GM21619 (cell line): ENCODE measurements at regions not wholly inside any gene's neighbourhood (a gene's known extent, or its start where the extent isn't known, plus 50 kb on each side); places are given as distances from the start of the nearest gene placed in this dataset.

Experiments used
- ATAC-seq: cut with Tn5 transposase; IDR thresholded peaks from one replicate; pipeline ENCODE4 v1.9.1; 2021; ENCODE audit not compliant: unreplicated experiment

GRCh38 chr4:166259081-166259480 is 386.0 kb downstream of the TLL1 start:
- ATAC-seq: no peak

DNA sequence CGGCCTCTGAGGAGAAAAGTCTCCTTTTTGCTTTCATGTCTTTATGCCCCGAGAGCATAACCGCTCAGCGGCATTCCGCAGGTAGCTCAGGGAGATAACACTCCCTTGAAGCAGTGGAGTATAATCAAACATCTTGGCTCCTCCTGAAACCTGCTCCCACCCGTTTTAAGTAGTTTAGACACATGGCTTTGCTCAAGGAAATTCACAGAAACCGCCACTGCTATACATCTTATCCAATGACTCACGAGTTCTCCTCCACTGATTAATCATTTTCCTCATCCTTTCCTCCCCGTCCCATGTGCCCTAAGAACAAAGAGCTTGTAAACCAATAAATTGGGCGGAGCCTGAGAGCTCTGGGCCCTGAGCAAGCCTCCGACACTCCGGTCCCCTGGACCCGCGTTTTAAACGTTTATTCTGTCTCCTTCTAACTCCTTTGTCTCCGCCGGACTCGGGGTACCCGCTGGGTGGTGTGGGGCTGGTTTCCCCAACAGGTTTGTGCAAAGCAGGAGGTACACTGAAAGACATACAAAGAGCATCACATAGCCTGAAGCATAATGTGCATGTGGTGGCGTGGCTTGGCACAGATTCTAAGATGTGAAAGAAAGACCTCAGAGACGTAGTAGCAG is 401.2 kb downstream of the TLL1 start:
- no peak for ATAC-seq

GRCh38 chr4:166274775-166275174 is 401.7 kb downstream of the TLL1 start:
- no peak for ATAC-seq

DNA sequence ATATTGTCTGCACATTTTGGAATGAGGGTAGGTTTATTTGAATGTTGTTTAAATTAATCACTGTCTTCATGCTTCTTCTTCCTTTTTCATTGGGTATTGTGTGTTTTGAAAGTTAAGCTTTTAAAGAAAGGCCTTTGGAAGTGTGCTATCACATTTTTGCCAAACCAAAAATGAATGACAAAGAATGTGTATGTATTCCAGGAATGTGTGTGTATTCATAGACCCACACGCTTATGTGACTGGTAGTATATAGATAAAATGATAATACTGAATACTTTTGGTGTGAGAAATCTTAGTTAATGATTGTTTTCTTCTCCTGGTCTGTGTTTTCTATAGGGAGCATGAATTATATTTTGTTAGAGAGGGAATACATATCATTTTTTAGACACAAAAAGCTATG is 404.4 kb downstream of the TLL1 start:
- ATAC-seq: no peak

GRCh38 chr4:166277853-166278252 is 404.8 kb downstream of the TLL1 start:
- no peak for ATAC-seq

DNA sequence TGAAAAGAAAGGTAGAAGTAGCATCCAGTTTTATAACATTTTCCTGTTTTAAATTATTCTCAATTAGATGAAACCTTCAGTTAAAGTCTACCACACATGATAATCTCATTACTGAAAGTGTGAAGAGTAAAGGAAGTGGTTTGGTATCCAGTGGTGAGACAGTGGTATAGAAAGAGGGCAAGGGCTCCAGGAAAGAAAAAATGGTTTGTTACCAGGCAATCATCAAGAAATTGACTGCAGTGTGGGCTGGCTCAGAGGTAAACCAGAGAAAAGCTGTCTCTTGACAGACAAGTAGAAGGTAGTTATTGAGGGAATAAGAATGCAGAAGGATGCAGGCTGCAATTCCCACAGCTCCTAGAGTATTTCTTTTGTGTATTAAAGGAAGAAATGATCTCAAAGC is 406.2 kb downstream of the TLL1 start:
- no peak for ATAC-seq

- ATAC-seq: no peak
Observed at GRCh38 chr4:166280642-166281041, 407.6 kb downstream of the TLL1 start.

GRCh38 chr4:166282081-166282770 is 409.2 kb downstream of the TLL1 start:
- no peak for ATAC-seq

DNA sequence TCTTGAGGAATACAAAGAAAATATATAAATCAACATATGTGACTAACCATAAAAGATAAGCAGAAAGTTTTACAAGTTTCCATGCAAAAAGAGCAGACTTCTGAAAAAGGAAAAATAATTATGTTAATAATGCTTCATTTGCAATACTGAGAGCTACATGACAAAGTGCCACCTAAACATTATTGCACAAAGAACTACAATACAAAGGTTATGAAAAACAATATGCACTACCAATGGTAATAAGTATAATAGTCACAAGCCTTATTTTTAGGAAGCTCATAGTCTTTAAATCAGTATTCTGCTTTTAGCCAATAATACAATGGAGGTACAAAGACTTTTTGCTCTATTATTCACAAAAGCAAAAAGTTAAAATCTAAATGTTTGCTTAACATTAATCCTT is 411.2 kb downstream of the TLL1 start:
- ATAC-seq: no peak

DNA sequence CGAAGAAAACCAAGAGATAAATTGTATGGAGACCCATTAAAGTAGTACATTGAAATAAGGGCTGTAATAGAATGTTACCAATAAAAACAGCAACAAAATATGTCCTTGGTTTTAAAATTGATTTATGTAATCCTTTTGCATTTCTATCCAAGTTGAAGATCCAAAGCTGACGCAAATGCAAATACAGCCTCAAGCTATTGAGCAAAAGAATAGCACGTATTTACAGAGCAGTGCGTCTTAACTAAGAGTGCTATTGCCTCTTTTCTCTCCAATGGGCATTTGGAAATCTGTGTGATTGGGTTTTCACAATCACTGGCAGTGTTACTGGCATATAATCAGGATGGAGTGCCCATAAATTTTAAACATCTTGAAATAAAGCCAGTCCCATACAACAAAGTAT is 417.4 kb downstream of the TLL1 start:
- ATAC-seq: no peak

- no peak for ATAC-seq
Observed at GRCh38 chr4:166293556-166293955, 420.5 kb downstream of the TLL1 start.

DNA sequence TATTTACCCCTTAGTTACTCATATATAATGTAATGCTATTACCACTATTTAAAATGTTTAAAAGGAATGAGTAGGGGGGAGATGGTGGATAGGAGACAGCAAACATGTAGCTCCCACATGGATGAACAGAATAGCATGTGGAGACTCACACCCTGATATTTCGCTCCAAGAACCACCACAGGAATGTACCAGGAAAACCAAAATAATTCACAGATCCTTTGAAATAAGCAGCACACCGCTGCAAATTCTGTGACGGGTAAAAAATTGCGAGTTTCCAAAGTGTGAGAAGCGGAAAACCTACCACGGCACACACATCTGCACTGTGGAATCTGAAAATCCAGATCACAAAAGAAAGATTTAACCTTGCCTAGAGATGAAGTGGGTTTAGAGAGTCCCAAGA is 428.2 kb downstream of the TLL1 start:
- ATAC-seq: no peak

GRCh38 chr4:166308647-166309046 is 435.6 kb downstream of the TLL1 start:
- ATAC-seq: no peak

GRCh38 chr4:166309286-166309685 is 436.2 kb downstream of the TLL1 start:
- no peak for ATAC-seq

GRCh38 chr4:166311169-166311568 is 438.1 kb downstream of the TLL1 start:
- ATAC-seq: no peak

DNA sequence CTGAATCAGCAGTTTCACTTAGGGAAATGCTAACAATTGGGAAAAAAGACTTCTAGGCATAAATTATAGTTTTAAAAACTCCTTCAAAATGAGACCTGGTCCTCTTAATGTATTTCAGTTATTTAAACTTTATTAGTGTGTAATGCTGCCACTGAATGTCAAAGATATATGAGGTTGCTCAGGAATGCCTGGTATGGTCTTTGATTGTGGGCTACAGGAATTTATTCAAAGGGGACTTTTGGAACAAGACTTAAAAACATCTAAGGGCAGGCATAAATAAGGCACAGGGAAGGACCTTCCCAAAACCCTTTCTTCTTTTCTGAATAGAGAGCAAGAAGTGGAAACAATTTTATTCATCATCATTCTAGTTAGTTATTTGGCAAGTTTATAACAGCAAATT is 439.1 kb downstream of the TLL1 start:
- no peak for ATAC-seq

DNA sequence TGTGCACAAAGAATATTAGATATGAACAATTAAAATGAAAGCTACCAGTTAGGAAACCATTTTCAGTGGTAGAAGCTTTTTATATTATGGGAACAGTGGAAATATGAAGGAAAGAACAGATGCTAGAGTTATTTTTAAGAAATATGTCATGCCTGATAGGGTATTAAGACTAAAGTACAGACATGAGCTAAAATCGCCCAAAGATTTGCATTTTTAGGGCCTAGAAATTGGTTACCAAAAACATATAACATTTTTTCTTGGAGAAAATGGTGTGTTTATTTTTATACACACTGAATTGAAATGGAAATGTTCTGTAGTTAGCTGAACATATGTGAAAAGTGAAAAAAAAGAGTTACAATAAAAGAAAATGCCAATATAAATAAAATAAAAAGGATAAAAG is 441.9 kb downstream of the TLL1 start:
- ATAC-seq: no peak

DNA sequence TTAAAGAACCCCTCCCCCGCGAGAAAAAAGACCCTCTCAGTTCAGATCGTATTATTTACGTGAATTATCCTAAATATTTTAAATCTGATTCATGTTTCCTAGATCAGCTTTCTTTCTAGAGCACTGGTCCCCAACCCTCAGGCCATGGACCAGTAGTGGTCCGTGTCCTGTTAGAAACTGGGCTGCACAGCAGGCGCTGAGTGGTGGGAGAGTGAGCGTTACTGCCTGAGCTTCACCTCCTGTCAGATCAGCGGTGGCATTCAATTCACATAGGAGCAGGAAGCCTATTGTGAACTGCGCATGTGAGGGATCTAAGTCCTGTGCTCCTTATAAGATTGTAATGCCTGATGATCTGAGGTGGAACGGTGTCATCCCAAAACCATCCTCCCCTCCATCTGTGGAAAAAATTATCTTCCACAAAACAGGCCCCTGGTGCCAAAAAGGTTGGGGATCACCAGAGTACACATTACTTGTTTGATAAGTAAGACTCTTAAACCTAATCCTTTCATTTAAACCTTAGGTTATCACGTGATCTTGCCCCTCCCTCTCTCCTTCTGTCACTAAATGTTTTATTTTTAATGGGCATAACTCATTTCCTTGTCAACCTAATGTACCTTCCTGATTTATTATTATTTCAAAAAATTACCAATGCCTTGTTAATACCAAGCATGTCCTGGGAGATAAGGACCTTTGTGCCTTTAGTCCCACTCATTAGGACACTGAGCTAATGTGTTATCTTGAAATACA is 442.9 kb downstream of the TLL1 start:
- no peak for ATAC-seq

- ATAC-seq: no peak
Observed at GRCh38 chr4:166318810-166319525, 445.9 kb downstream of the TLL1 start.

GRCh38 chr4:166323250-166323649 is 450.2 kb downstream of the TLL1 start:
- no peak for ATAC-seq

GRCh38 chr4:166324321-166324720 is 451.3 kb downstream of the TLL1 start:
- no peak for ATAC-seq
